ENCODE measurements at regions not wholly inside any gene's neighbourhood (a gene's known extent, or its start where the extent isn't known, plus 50 kb on each side); places are given as distances from the start of the nearest gene placed in this dataset.

DNA sequence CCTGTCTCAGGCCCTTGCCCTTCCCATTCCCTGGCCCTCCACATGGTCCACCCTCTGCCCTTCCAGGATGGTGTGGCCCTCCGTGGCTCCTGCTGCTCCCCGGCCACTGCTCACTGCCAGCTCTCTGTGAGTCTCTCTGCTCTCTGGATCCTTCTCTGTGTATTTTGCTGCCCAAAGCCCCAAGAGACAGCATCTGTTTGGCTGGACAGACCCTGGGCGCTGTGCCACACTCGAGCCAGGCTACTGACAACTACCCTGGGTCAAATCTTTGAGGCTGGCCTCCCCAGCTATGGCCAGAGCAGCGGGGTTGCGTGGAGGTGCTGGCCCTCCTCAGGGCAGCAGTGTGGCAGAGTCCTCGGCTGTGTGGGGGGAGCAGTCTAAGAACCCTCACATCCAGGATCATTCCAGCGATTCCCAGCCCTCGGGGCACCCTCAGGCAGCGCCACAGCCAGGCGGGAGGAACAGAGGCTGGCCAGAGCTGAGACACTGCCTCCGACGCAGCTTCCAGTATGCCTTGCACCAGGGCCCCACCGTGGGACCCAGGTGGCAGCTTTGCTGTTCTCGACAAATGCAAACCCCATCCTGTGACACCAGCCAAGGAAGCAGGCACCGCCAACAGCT, 139.4 kb upstream of the GLI2 start:
- H3K27me3 ChIP-seq (ENCODE audit: insufficient read depth, low read length, poor library complexity): no peaks in the 10 kb centered on the region
- no peaks in the 10 kb centered on the region for H3K4me1 ChIP-seq (ENCODE audit: insufficient read depth, low read length)
- H3K27ac ChIP-seq (ENCODE audit: low read length): no peak overlapping the region
- ATAC-seq (ENCODE audit: insufficient read depth, low read depth) (no peak), DNase-seq (no peak)
- no peak overlapping the region for H3K4me2 ChIP-seq (ENCODE audit: insufficient read depth, low read length)
- H3K79me2 ChIP-seq (ENCODE audit: insufficient read depth, low read length): no peaks in the 10 kb centered on the region
- H3K4me3 ChIP-seq (ENCODE audit: low read depth in 1 of 2, low read length in 2 of 2): no peak overlapping the region
- no peaks in the 10 kb centered on the region for H3K9me3 ChIP-seq (ENCODE audit: insufficient read depth, low read length, severe bottlenecking)
- H3K9ac ChIP-seq (ENCODE audit: low read depth, low read length): no peak overlapping the region
- no peak overlapping the region for H2AFZ ChIP-seq (ENCODE audit: low read depth, low read length)
- no peaks in the 10 kb centered on the region; the same call in 1 of the 2 replicates for H4K20me1 ChIP-seq (ENCODE audit: insufficient read depth, low read length)
- no peaks in the 10 kb centered on the region for H3K36me3 ChIP-seq (ENCODE audit: insufficient read depth, low read length)
- TF ChIP-seq EZH2 (IDR thresholded peaks at IDR 0.05; ENCODE audit: borderline replicate concordance, low read depth, low read length, severe bottlenecking) (no peak), CTCF (IDR thresholded peaks at IDR 0.05; ENCODE audit: borderline replicate concordance, extremely low read depth, low read length, poor library complexity, severe bottlenecking) (no peak)

DNA sequence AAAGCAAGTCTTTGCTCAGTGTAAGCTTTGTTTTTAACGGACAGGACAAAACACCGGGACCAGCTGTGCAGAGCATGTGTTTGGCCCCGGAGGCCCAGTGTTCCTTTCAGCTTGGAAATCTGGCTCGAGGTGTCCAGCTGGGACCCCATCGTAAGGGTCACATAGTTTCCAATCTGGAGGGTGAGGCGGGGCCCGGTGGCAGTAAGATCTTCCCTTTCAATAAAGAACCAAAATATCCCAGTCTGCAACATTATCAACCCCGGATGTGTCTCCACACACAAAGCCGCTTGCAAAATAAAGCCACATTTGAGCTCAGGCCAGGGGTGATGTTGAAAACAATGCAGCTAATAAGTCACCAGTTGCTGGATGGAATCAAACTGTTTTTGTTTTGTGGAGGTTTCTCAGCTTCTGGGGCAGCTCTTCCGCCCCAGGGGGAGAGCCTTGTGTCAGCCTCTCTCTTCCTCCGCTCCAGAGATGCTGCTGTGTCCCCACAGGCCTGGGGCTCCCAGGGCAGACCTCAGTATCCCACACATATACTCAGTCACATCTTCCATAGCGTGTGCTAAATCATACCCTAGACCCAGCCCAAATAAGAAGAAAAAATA, 138.6 kb upstream of the GLI2 start:
- Histone ChIP-seq H4K20me1 (ENCODE audit: insufficient read depth, low read length) (no peaks in the 10 kb centered on the region; the same call in 1 of the 2 replicates), H3K9me3 (ENCODE audit: insufficient read depth, low read length, severe bottlenecking) (no peaks in the 10 kb centered on the region), H3K4me2 (ENCODE audit: insufficient read depth, low read length) (no peak overlapping the region), H3K79me2 (ENCODE audit: insufficient read depth, low read length) (no peaks in the 10 kb centered on the region), H3K9ac (ENCODE audit: low read depth, low read length) (no peak overlapping the region), H3K27me3 (ENCODE audit: insufficient read depth, low read length, poor library complexity) (no peaks in the 10 kb centered on the region), H3K27ac (ENCODE audit: low read length) (no peak overlapping the region), H3K36me3 (ENCODE audit: insufficient read depth, low read length) (no peaks in the 10 kb centered on the region), H3K4me1 (ENCODE audit: insufficient read depth, low read length) (no peaks in the 10 kb centered on the region), H2AFZ (ENCODE audit: low read depth, low read length) (no peak overlapping the region), H3K4me3 (ENCODE audit: low read depth in 1 of 2, low read length in 2 of 2) (no peak overlapping the region)
- TF ChIP-seq EZH2 (IDR thresholded peaks at IDR 0.05; ENCODE audit: borderline replicate concordance, low read depth, low read length, severe bottlenecking) (no peak), CTCF (IDR thresholded peaks at IDR 0.05; ENCODE audit: borderline replicate concordance, extremely low read depth, low read length, poor library complexity, severe bottlenecking) (no peak)
- DNase-seq (no peak), ATAC-seq (ENCODE audit: insufficient read depth, low read depth) (no peak)

DNA sequence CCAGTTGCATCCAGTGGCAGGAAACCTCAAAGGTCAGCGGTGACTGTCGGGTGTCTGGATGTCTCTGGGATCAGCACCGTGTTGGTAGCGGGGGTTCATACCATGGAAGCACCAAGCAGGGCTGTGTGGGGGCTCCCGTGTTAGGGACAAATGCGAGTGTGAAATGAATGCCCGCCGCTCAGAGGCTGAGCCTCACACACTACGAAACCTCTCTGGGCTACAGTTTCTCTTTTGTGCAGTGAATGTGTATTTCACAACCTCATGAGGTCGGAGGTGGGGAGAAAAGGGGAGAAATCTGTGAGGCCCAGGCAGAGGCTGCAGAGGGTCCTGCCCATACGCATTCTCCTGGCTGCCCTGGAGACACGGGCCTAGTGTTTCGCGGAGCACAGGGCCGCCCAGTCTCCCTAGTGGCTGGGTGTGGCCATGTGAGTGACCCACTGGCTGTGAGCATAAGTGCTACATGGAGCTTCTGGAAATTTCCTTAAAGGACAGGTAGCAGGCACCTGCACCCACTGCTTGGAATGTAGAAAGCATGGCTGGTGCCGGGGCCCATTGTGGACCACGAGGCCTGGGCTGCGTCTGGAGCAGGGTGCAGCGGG, 138.0 kb upstream of the GLI2 start:
- Histone ChIP-seq H3K4me2 (ENCODE audit: insufficient read depth, low read length) (no peak overlapping the region), H3K4me3 (ENCODE audit: low read depth in 1 of 2, low read length in 2 of 2) (no peak overlapping the region), H3K27me3 (ENCODE audit: insufficient read depth, low read length, poor library complexity) (no peaks in the 10 kb centered on the region), H3K9me3 (ENCODE audit: insufficient read depth, low read length, severe bottlenecking) (no peaks in the 10 kb centered on the region), H3K36me3 (ENCODE audit: insufficient read depth, low read length) (no peaks in the 10 kb centered on the region), H3K9ac (ENCODE audit: low read depth, low read length) (no peak overlapping the region), H4K20me1 (ENCODE audit: insufficient read depth, low read length) (no peaks in the 10 kb centered on the region; the same call in 1 of the 2 replicates), H3K79me2 (ENCODE audit: insufficient read depth, low read length) (no peaks in the 10 kb centered on the region), H3K4me1 (ENCODE audit: insufficient read depth, low read length) (no peaks in the 10 kb centered on the region), H2AFZ (ENCODE audit: low read depth, low read length) (no peak overlapping the region), H3K27ac (ENCODE audit: low read length) (no peak overlapping the region)
- no peak for DNase-seq
- TF ChIP-seq EZH2 (IDR thresholded peaks at IDR 0.05; ENCODE audit: borderline replicate concordance, low read depth, low read length, severe bottlenecking) (no peak), CTCF (IDR thresholded peaks at IDR 0.05; ENCODE audit: borderline replicate concordance, extremely low read depth, low read length, poor library complexity, severe bottlenecking) (no peak)
- no peak for ATAC-seq (ENCODE audit: insufficient read depth, low read depth)
